SHP77 treated with DMSO at 0.1 percent for 48 hours (cell line): ENCODE measurements at regions not wholly inside any gene's neighbourhood (a gene's known extent, or its start where the extent isn't known, plus 50 kb on each side); places are given as distances from the start of the nearest gene placed in this dataset.
"Not testable (repeated sequence)": the region's sequence is repeated elsewhere in the genome, so short reads cannot be mapped to it uniquely, and the experiment has no call there.

Source experiments
- DNase-seq: peaks from one replicate; lab custom pipeline; 2025; lab: John Stamatoyannopoulos, UW

GRCh38 chr6:20263059-20263458 lies 50.8 kb upstream of the MBOAT1 start:
- no peak for DNase-seq

DNA sequence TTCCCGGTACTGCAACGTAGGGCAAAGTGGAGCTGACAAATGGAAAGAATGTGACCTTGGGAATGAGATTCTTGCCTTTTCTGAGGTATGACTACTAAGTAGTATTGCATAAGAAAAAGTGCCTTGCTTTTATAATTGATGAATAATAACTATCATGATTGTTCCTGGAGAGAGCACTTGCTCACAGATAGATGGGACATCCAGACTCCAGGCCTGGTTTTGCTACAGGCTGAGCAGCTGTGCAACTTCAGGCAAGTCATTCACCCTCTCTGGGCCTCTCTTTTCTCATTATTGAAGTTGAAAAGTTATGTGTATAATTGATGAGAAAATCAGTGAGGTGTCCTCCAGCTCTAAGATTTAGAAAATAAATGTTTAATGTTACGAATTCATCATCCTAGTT lies 53.6 kb upstream of the MBOAT1 start:
- DNase-seq = no peak

- DNase-seq = no peak
Measured at GRCh38 chr6:20266851-20267608, 54.8 kb upstream of the MBOAT1 start.

- DNase-seq = no peak
Measured at GRCh38 chr6:20269181-20269580, 56.9 kb upstream of the MBOAT1 start.

GRCh38 chr6:20271818-20272217 lies 59.5 kb upstream of the MBOAT1 start:
- DNase-seq = no peak

DNA sequence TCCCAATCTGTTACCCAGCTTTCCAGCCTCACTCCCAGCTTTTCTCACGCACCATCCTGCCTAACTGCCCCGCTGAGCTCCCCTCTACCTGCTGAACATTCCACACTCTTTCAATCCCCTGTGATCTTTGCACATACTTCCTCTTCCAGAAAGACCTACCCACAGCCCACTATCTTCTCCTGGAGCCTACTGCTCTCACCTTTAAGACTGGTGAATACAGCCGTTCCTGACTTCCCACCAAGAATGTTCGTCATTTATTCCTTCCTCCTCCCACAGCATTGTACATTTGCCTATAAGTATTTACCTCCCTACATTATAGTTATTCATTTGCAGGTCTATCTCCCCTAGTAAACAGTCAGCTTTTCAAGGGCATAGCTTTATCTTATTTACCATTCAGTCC lies 61.9 kb upstream of the MBOAT1 start:
- DNase-seq = no peak

GRCh38 chr6:20275837-20276236 lies 63.6 kb upstream of the MBOAT1 start:
- not testable (repeated sequence) for DNase-seq

DNA sequence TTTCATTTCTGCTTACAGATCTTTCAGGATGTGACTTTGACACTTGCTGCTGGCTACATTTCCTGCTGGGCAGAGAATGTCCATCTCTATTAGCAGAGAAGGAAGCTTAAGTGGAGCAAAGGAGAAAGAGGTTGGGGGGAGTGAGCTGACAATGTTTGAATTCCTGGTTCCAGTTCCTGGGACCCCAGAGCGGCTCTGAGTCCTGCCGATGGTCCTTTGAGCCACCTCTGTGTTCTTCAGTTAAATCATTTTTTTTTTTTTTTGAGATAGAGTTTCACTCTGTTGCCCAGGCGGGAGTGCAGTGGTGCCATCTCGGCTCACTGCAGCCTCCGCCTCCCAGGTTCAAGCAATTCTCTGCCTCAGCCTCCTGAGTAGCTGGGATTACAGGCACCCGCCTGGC lies 65.5 kb upstream of the MBOAT1 start:
- not testable (repeated sequence) for DNase-seq

- DNase-seq = no peak
Measured at GRCh38 chr6:20279051-20279450, 66.8 kb upstream of the MBOAT1 start.

DNA sequence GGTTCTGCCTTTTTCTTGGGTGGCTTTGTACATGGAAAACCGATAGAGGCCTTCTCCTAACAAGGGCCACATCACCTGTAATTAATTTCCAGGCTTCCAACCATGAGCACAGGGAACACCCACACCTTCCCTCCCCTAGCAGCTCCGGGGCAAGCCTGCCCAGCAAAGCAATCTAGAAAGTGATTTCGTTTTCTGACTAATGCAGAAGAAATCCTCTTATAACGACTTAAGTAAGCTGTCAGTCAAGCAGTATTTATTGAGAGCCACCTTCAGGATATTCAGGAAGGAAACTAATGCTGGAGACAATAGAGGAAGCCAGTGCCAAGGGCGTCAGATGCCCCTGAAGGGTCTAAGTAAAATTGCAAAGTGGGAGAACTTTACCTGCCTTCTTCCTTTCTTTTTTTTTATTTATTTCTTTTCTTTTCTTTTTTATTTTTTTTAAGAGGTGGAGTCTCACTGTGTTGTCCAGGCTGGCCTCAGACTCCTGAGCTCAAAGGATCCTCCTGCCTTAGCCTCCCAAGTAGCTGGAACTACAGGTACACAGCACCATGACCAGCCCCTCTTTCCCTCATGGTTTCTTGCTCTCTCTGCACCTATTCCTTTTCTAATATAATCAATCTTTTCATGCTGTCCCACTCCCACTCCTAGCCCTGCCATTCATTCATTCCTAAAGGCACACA lies 67.5 kb upstream of the MBOAT1 start:
- DNase-seq = no peak

DNA sequence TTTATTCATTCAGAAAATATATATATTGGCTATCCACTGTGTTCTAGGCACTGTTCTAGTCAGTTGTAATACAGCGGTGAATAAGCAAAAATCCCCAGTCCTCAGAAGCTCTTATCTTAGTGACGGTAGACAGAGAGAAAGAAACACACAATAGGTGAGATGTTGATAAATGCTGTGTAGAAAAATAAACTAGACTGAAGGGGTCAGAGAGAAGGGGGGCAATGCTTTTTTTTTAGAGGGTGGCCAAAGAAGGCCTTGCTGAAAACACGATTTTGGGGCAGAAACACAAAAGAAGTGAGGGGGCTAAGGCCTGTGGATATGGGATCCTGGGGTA lies 68.0 kb upstream of the MBOAT1 start:
- no peak for DNase-seq

DNA sequence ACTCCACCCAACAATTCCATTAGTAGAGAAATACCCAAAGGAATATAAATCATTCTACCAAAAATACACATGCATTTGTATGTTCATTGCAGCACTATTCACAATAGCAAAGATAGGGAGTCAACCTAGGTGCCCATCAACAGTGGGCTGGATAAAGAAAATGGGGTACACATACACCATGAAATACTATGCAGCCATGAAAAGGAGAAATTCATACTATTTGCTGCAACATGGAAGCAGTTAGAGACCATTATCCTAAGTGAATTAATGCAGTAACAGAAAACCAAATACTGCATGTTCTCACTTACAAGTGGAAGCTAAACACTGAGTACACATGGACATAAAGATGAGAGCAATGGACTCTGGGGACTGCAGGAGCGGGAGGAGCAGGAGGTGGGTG lies 72.4 kb upstream of the MBOAT1 start:
- no peak for DNase-seq

- no peak for DNase-seq
Measured at GRCh38 chr6:20286968-20287565, 74.8 kb upstream of the MBOAT1 start.

DNA sequence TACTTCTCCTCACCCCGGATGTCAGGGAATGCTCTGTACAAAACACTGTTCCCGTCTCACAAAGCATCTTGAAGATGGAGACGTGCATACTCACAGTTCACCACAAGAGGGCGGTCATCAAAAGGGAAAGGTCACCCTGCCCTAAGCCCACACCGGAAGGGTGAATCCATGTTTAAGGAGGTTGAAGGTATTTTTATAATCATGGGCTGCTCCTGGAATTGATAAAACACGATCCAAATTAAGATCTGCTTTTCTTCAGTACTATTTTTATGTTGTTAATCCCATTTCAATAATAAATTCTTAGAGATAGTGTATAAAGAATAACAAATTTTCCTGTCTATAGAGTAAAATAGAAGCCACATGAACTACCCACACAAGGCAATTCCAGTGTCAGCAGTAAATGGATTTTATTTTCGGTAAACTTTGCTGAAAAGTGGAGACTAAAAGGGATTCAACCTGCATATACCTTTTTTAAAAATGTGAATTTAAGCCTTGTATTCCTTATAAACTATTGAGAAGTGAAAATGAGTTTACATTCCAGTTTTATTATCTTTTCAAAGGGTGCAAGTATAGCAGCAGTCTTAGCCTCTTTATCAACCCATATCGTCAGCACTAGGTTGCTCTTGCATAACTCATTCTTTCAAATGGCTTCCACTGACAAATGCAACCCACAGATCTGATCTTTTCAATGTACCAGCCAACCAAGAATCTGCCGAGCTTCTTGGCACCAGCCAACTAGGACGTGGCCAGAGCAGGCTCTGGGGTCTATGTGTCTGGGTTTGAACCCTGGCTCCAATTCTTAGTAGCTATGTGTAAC lies 79.7 kb upstream of the MBOAT1 start:
- DNase-seq = peak; percentile 34

DNA sequence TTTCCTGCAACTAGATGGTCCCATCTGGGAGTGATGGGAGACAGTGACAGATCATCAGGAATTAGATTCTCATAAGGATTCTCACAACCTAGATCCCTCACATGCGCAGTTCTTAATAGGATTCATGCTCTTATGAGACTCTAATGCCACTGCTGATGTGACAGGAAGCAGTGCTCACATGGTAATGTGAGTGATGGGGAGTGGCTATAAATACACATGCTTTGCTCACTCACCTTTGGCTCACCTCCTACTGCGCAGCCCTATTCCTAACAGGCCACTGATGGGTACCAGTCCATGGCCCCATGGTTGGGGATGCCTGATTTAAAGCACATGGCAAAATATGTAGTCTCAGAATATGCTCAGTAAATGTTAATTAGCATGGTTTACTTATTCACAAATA lies 80.6 kb upstream of the MBOAT1 start:
- no peak for DNase-seq

- no peak for DNase-seq
Measured at GRCh38 chr6:20301256-20301655, 89.0 kb upstream of the MBOAT1 start.

- DNase-seq = no peak
Measured at GRCh38 chr6:20302168-20302567, 89.9 kb upstream of the MBOAT1 start.

DNA sequence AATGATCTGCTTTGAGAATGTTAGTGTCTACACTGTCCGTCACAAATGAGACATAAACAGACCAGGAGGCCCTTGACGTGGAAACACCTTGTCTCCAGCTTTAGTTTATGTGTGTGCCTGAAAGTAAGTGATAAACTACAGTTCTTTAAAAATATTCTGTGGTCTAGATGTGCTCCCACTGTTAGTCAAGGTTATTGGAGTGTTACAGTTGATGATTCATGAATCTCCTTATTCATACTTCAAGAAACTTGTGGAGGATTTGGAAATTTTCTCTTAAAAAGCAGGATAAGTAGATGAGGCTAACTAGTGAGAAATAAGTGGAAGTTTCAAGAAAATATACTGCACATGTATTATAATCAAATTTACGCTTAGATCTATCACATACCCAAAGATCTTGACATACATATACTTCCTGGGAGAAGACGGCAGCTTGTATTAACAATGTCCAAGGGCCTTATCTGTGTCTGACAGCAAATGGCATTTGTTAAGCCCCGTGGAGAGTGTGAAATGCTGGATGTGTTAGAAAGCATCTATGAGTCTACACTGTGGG lies 90.5 kb upstream of the MBOAT1 start:
- DNase-seq = no peak

DNA sequence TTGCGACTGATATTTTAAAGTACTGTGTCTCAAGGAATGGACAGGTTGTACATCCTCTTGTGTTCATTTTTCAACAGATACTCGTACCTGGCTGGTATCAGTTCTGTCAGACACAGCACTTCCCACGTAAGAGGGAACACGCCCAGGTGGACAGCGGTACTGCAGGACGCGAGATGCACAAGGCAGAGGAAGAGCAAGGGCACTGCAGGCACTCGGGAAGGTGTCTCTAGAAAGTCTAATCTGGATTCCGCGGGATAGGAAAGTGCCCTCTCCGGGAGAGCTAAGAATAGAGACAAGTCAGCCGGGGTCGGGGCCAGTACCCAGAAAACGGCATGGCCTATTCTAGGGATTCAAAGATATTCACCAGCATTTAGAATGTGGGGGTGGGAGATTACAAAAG lies 94.2 kb upstream of the MBOAT1 start:
- no peak for DNase-seq

DNA sequence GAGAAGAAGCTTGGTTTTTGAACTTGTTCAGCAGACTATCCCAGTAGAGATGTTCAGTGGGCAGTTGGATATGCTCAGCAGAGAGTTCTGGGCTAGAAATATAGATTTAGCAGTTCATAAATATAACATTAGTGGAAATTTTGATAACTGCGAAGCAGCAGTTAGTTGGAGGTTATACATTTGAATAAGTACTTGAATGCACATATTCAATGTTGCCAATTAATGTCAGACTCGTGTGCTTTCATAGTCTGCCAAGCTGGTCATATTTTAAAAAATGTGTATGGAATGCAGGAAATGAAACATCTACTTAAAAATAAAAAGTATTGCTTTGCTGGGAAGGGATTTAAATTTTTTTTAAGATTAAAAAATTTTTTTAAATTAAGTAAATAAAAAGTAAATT lies 92.5 kb upstream of the E2F3 start:
- no peak for DNase-seq

DNA sequence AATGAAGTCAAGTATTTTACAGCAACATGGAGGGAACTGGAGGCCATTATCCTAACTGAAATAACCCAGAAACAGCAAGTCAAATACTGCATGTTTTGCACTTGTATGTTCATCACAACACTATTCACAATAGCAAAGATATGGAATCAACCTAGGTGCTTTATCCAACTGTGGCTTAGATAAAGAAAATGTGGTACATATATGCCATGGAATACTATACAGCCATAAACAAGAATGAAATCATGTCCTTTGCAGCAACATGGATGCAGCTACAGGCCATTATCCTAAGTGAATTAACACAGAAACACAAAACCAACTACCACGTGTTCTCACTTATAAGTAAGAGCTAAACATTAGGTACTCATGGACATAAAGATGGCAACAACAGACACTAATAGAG lies 91.5 kb upstream of the E2F3 start:
- no peak for DNase-seq

DNA sequence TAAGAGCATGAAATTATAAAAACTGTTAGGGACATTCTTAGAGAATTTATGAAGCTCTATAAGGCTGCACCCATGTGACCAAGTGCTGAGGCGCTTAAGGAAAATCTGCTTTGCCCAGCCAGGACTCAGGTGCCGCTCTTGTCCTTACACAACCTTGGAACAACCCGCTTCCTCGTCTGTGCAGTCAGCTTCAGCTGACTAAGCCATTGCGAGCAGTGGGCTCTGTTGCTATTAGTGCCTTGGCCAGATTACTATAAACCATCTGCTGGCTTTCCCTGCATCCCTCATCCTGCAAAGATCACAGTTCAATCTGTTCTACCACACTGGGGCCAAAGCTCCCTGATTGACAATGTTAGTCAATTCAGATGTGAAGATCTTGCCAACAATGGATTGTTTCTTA lies 89.1 kb upstream of the E2F3 start:
- no peak for DNase-seq
